ENCODE measurements at regions not wholly inside any gene's neighbourhood (a gene's known extent, or its start where the extent isn't known, plus 50 kb on each side); places are given as distances from the start of the nearest gene placed in this dataset.

- no peak for TF ChIP-seq CTCF (IDR thresholded peaks at IDR 0.05; ENCODE audit: low read depth, low read length)
- H3K27ac ChIP-seq (ENCODE audit: low read depth, low read length), result no peak overlapping the region
- no peak for DNase-seq (ENCODE audit: low read depth, low spot score)
- H3K27me3 ChIP-seq (ENCODE audit: control insufficient read depth, insufficient read depth, low read length), result no peaks in the 10 kb centered on the region
- H3K9me3 ChIP-seq (ENCODE audit: control insufficient read depth, insufficient read depth, low read length), result no peaks in the 10 kb centered on the region
- ChIA-PET POLR2A (no interaction called here), CTCF (no interaction called here)
- no peak overlapping the region for H3K4me3 ChIP-seq (ENCODE audit: low read depth, low read length)
These were observed 293.6 kb downstream of the COL12A1 start for GRCh38 chr6:74912234-74912633.

GRCh38 chr6:74902846-74903245 lies 303.0 kb downstream of the COL12A1 start:
- no peak overlapping the region for H3K4me3 ChIP-seq (ENCODE audit: low read depth, low read length)
- ChIA-PET POLR2A (no interaction called here), CTCF (no interaction called here)
- TF ChIP-seq CTCF (IDR thresholded peaks at IDR 0.05; ENCODE audit: low read depth, low read length), result no peak
- DNase-seq (ENCODE audit: low read depth, low spot score), result no peak
- H3K27ac ChIP-seq (ENCODE audit: low read depth, low read length), result no peak overlapping the region
- H3K27me3 ChIP-seq (ENCODE audit: control insufficient read depth, insufficient read depth, low read length), result no peaks in the 10 kb centered on the region
- H3K9me3 ChIP-seq (ENCODE audit: control insufficient read depth, insufficient read depth, low read length), result peaks cover 4% of the 10 kb centered on the region

GRCh38 chr6:74902089-74902488 lies 303.8 kb downstream of the COL12A1 start:
- ChIA-PET POLR2A (no interaction called here), CTCF (no interaction called here)
- DNase-seq (ENCODE audit: low read depth, low spot score), result no peak
- Histone ChIP-seq H3K27ac (ENCODE audit: low read depth, low read length) (no peak overlapping the region), H3K27me3 (ENCODE audit: control insufficient read depth, insufficient read depth, low read length) (no peaks in the 10 kb centered on the region), H3K9me3 (ENCODE audit: control insufficient read depth, insufficient read depth, low read length) (peaks cover 4% of the 10 kb centered on the region), H3K4me3 (ENCODE audit: low read depth, low read length) (no peak overlapping the region)
- no peak for TF ChIP-seq CTCF (IDR thresholded peaks at IDR 0.05; ENCODE audit: low read depth, low read length)

- DNase-seq (ENCODE audit: low read depth, low spot score), result no peak
- ChIA-PET POLR2A (interaction anchor here (0.7 kb wide), 1 partner anchor 24 kb away, joined by 5 read pairs; no protein-coding TSS in a partner anchor), CTCF (no interaction called here)
- Histone ChIP-seq H3K9me3 (ENCODE audit: control insufficient read depth, insufficient read depth, low read length) (peaks cover 4% of the 10 kb centered on the region), H3K27ac (ENCODE audit: low read depth, low read length) (no peak overlapping the region), H3K27me3 (ENCODE audit: control insufficient read depth, insufficient read depth, low read length) (no peaks in the 10 kb centered on the region), H3K4me3 (ENCODE audit: low read depth, low read length) (no peak overlapping the region)
- TF ChIP-seq CTCF (IDR thresholded peaks at IDR 0.05; ENCODE audit: low read depth, low read length), result no peak
These were observed 304.3 kb downstream of the COL12A1 start for GRCh38 chr6:74901576-74901975.

GRCh38 chr6:74899416-74899815 lies 306.4 kb downstream of the COL12A1 start:
- POLR2A ChIA-PET, result no interaction called here
- Histone ChIP-seq H3K27me3 (ENCODE audit: control insufficient read depth, insufficient read depth, low read length) (no peaks in the 10 kb centered on the region), H3K27ac (ENCODE audit: low read depth, low read length) (no peak overlapping the region), H3K4me3 (ENCODE audit: low read depth, low read length) (no peak overlapping the region), H3K9me3 (ENCODE audit: control insufficient read depth, insufficient read depth, low read length) (peaks cover 4% of the 10 kb centered on the region)
- TF ChIP-seq CTCF (IDR thresholded peaks at IDR 0.05; ENCODE audit: low read depth, low read length), result 0 out of 2 replicates have a peak, but pooled peaks have one; percentile 5
- CTCF ChIA-PET, result no interaction called here
- no peak for DNase-seq (ENCODE audit: low read depth, low spot score)

Measured in AG04450 (cell line).